GM12865 (cell line): ENCODE measurements at regions not wholly inside any gene's neighbourhood (a gene's known extent, or its start where the extent isn't known, plus 50 kb on each side); places are given as distances from the start of the nearest gene placed in this dataset.
"Not testable (repeated sequence)": the region's sequence is repeated elsewhere in the genome, so short reads cannot be mapped to it uniquely, and the experiment has no call there.

Experiments used
- DNase-seq: peaks from one replicate; pipeline ENCODE4 v3.0.0; 2010; ENCODE audit warnings: low read depth
- H3K4me3 ChIP-seq: 2 replicates; pipeline ENCODE4 v1.5.1; 2011; ENCODE audit warnings: mild to moderate bottlenecking, low read depth, low read length, control low read depth
- TF ChIP-seq, protein P1 (sequence below): IDR thresholded peaks from 2 replicates; pipeline ENCODE4 v1.5.1; 2011; ENCODE audit warnings: low read length, control low read depth, low read depth, inconsistent platforms; ENCODE audit not compliant: insufficient read depth; ENCODE audit errors: missing control alignments

DNA sequence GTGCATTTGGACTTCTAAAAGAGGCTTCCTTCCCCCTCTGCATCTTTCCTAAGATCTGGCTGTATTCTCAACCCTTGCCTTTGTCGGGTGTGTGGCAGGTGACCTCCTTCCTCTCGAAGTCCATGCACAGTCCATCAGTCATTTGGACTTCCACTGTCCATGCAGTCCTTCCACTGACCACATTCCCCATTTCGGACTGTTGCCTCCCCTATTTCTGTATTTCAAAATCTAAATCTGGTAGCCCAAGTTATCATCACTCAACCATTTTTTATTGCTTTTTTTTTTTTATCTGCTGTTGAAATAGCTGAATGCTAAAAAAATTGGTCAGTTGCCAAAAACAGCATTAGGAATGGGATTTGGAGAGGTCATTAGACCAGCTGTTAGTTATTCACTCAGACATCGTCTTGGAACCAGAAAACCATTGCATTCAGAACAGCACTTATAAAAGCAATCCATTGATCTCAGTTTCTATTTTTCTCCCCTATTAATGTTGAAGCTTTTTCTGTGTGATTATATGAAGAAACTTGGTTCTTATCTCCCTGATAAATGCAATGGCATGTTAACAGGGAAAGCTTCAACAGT lies 575.6 kb downstream of the KIF20B start:
- TF ChIP-seq, protein P1, sequence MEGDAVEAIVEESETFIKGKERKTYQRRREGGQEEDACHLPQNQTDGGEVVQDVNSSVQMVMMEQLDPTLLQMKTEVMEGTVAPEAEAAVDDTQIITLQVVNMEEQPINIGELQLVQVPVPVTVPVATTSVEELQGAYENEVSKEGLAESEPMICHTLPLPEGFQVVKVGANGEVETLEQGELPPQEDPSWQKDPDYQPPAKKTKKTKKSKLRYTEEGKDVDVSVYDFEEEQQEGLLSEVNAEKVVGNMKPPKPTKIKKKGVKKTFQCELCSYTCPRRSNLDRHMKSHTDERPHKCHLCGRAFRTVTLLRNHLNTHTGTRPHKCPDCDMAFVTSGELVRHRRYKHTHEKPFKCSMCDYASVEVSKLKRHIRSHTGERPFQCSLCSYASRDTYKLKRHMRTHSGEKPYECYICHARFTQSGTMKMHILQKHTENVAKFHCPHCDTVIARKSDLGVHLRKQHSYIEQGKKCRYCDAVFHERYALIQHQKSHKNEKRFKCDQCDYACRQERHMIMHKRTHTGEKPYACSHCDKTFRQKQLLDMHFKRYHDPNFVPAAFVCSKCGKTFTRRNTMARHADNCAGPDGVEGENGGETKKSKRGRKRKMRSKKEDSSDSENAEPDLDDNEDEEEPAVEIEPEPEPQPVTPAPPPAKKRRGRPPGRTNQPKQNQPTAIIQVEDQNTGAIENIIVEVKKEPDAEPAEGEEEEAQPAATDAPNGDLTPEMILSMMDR, result no peak
- no peak overlapping the region for H3K4me3 ChIP-seq
- DNase-seq, result no peak

DNA sequence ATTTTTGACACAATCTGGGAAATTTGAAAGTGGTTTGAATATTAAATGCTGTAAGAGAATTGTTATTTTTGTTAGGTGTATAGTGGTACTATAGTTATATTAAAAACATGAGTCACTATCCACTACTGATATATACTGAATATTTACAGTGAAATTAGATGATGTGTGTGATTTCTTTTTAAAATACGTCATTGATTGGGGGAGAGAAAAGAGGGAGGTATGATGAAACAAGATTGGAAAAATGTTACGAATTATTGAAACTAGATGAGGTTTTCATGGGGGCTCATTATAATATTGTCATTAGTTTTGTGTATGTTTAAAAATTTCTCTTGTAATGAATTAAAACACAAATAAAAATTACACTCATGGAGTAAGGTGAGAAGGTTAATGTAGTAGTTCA lies 571.4 kb downstream of the HTR7 start:
- no peak for DNase-seq
- TF ChIP-seq, protein P1, result no peak
- H3K4me3 ChIP-seq, result no peak overlapping the region

DNA sequence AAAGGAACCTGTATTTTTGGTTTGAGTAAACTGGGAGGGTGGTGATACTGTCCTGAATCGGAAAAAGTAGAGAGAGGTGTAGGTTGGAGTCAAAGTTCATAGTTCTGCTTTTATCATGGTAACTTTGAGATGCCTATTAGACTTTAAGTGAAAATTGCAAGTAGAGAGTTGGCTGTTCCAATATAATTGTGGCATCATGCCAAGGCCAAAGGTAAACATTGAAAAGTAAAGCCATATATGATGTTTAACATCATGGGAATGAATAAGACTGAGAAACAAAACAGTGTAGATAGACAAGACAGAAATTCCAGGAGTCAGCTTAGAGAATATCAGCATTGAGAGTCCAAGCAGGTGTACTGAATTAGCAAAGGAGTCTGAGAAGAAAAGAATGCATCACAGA lies 570.9 kb downstream of the HTR7 start:
- TF ChIP-seq, protein P1, result no peak
- no peak for DNase-seq
- no peak overlapping the region for H3K4me3 ChIP-seq

DNA sequence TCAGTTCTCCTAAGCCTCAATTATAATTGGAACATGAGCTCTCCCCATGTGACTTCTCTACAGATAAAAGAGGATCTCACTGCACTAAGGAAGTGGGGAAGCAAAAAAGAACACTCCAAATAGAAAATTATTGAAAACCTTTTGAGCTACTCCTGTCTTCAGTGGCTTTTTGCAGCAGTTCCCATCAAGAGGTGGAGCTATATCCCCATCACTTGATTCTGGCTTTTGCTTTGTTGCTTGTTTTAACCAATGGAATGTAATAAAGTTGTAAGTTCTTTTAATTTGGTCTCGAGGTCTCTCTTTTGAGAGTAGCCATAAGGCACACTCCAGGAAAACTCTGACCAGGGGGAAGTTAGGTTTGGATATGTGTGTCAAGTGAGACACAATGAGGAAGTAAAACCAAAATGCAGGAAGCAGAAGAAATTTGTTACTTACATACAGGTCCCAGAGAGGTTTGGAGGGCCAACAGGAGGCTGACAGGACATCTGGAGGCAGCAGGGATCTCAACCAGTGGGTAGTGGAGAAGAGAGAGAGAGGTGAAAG lies 569.4 kb downstream of the HTR7 start:
- peak; percentile 12 for DNase-seq

DNA sequence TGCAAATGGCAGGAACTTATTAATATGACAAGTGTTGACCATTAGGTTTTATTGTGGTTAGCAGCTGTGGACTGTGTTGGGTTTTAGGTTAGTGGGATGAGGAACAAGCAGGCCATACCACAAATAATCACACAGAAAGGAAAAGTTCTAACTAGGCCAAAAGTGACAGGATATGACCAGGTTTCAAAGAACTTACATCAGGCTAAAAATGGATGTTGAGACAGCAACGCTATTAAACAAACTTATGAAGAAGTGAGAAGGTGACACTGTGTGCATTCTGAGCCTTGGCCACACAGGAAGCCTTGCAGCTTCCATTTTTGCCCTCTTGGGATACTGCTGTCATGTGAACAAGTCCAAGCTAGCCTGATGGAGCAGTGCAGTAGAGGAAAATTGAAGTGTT lies 568.8 kb downstream of the HTR7 start:
- TF ChIP-seq, protein P1, result no peak
- DNase-seq, result peak; percentile 59
- H3K4me3 ChIP-seq, result no peak overlapping the region

More for the DNA sequence above, 569.4 kb downstream of the HTR7 start:
- TF ChIP-seq, protein P1, result no peak
- no peak overlapping the region for H3K4me3 ChIP-seq

DNA sequence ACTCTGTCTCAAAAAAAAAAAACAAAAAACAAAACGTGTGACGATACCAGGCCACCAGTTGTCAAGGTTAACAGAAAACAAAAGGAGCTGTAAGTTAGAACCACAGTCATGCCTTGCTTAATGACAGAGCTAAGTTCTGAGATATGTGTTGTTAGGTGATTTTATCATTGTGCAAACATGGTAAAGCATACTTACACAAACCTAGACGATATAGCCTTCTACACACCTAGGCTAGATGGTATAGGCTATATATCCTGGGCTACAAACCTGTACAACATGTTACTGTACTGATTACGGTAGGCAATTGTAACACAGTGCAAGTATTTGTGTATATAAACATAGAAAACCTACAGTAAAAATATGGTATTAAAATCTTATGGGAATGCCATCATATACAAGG lies 564.2 kb downstream of the HTR7 start:
- TF ChIP-seq, protein P1, result no peak
- DNase-seq, result no peak
- no peak overlapping the region for H3K4me3 ChIP-seq

DNA sequence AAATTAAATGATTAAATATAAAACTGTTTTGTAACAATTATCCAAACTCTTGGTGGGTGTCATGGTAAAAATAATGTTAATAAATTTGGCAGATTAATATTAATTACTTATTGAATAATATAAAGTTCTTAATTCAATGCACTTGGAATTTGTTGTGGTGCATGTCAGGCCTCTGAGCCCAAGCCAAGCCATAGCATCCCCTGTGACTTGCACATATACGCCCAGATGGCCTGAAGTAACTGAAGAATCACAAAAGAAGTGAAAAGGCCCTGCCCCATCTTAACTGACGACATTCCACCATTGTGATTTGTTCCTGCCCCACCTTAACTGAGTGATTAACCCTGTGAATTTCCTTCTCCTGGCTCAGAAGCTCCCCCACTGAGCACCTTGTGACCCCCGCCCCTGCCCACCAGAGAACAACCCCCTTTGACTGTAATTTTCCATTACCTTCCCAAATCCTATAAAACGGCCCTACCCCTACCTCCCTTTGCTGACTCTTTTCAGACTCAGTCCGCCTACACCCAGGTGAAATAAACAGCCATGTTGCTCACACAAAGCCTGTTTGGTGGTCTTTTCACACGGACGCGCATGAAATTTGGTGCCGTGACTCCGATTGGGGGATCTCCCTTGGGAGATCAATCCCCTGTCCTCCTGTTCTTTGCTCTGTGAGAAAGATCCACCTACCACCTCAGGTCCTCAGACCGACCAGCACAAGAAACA lies 562.9 kb downstream of the HTR7 start:
- not testable (repeated sequence) for H3K4me3 ChIP-seq, DNase-seq

DNA sequence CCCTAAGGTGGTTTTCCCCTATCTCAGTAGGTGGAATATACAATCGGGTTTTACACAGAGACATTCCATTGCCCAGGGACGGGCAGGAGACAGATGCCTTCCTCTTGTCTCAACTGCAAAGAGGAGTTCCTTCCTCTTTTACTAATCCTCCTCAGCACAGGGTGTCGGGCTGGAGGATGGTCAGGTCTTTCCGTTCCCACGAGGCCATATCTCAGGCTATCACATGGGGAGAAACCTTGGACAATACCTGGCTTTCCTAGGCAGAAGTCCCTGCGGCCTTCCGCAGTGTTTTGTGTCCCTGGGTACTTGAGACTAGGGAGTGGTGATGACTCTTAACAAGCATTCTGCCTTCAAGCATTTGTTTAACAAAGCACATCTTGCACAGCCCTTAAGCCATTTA lies 555.8 kb downstream of the HTR7 start:
- DNase-seq, H3K4me3 ChIP-seq: not testable (repeated sequence)
